Activated naive CD4-positive, alpha-beta T cell treated with anti-CD3 and anti-CD28 coated beads for 36 hours (primary cell): ENCODE measurements at regions not wholly inside any gene's neighbourhood (a gene's known extent, or its start where the extent isn't known, plus 50 kb on each side); places are given as distances from the start of the nearest gene placed in this dataset.

Experiments
- CTCF ChIA-PET: fragments of 350-600 bp; sonication (Branson Sonifier 250); formaldehyde crosslinking; loops from one replicate; lab custom pipeline; 2021; ENCODE audit warnings: antibody characterized with exemption; lab: Charles Lee
- DNase-seq: peaks from one replicate; pipeline ENCODE4 v3.0.0-alpha.2; 2020
- H3K27ac Mint-ChIP-seq: one replicate; pipeline ENCODE4 v1.8.0; 2021; ENCODE audit warnings: mild to moderate bottlenecking, mixed read lengths
- H3K27me3 Mint-ChIP-seq: one replicate; pipeline ENCODE4 v1.8.0; 2021; ENCODE audit warnings: low read depth, mixed read lengths
- H3K36me3 Mint-ChIP-seq: one replicate; pipeline ENCODE4 v1.8.0; 2021; ENCODE audit warnings: low read depth, mixed read lengths
- H3K4me1 Mint-ChIP-seq: one replicate; pipeline ENCODE4 v1.8.0; 2021; ENCODE audit warnings: low read depth, mixed read lengths
- H3K4me3 Mint-ChIP-seq: one replicate; pipeline ENCODE4 v1.8.0; 2021; ENCODE audit warnings: mild to moderate bottlenecking, moderate library complexity, mixed read lengths
- H3K9me3 Mint-ChIP-seq: one replicate; pipeline ENCODE4 v1.8.0; 2021; ENCODE audit warnings: mixed read lengths
- intact Hi-C: fragments of 100-400 bp; cut with micrococcal nuclease; formaldehyde crosslinking; loops from one replicate; pipeline ENCODE4 v1.15.1; 2023

- no peak overlapping the region for H3K27ac Mint-ChIP-seq
- H3K4me1 Mint-ChIP-seq = no peaks in the 10 kb centered on the region
- no peak overlapping the region for H3K4me3 Mint-ChIP-seq
- CTCF ChIA-PET = no interaction called here
- DNase-seq = no peak
- intact Hi-C loops = no loop called here
- peaks cover 13% of the 10 kb centered on the region for H3K9me3 Mint-ChIP-seq
- no peaks in the 10 kb centered on the region for H3K36me3 Mint-ChIP-seq
- no peaks in the 10 kb centered on the region for H3K27me3 Mint-ChIP-seq
Observed at GRCh38 chr1:106047210-106047609, 1009.3 kb upstream of the PRMT6 start.

GRCh38 chr1:106049595-106049994 is 1006.9 kb upstream of the PRMT6 start:
- no peaks in the 10 kb centered on the region for H3K4me1 Mint-ChIP-seq
- CTCF ChIA-PET = no interaction called here
- H3K27ac Mint-ChIP-seq = no peak overlapping the region
- H3K9me3 Mint-ChIP-seq = peaks cover 9% of the 10 kb centered on the region
- H3K36me3 Mint-ChIP-seq = no peaks in the 10 kb centered on the region
- no peaks in the 10 kb centered on the region for H3K27me3 Mint-ChIP-seq
- DNase-seq = no peak
- H3K4me3 Mint-ChIP-seq = no peak overlapping the region
- intact Hi-C loops = no loop called here

- CTCF ChIA-PET = no interaction called here
- Mint-ChIP-seq H3K27me3 (no peaks in the 10 kb centered on the region), H3K4me3 (no peak overlapping the region), H3K4me1 (no peaks in the 10 kb centered on the region), H3K9me3 (peaks cover 9% of the 10 kb centered on the region), H3K36me3 (no peaks in the 10 kb centered on the region), H3K27ac (no peak overlapping the region)
- intact Hi-C loops = no loop called here
- no peak for DNase-seq
Observed at GRCh38 chr1:106055855-106056254, 1000.6 kb upstream of the PRMT6 start.

- intact Hi-C loops = no loop called here
- Mint-ChIP-seq H3K4me1 (no peaks in the 10 kb centered on the region), H3K27ac (no peak overlapping the region), H3K36me3 (no peaks in the 10 kb centered on the region), H3K9me3 (peaks cover 8% of the 10 kb centered on the region), H3K4me3 (no peak overlapping the region), H3K27me3 (no peaks in the 10 kb centered on the region)
- CTCF ChIA-PET = interaction anchor here (0.6 kb wide), 1 partner anchor 57 kb away, joined by 3 read pairs; no protein-coding TSS in a partner anchor
- no peak for DNase-seq
Observed at GRCh38 chr1:106061586-106062495, 994.6 kb upstream of the PRMT6 start.

GRCh38 chr1:106063510-106063909 is 993.0 kb upstream of the PRMT6 start:
- CTCF ChIA-PET = interaction anchor here (0.7 kb wide), 1 partner anchor 12 kb away, joined by 3 read pairs; no protein-coding TSS in a partner anchor
- H3K27me3 Mint-ChIP-seq = no peaks in the 10 kb centered on the region
- H3K4me1 Mint-ChIP-seq = no peaks in the 10 kb centered on the region
- intact Hi-C loops = no loop called here
- DNase-seq = no peak
- no peaks in the 10 kb centered on the region for H3K36me3 Mint-ChIP-seq
- H3K9me3 Mint-ChIP-seq = peaks cover 8% of the 10 kb centered on the region
- H3K27ac Mint-ChIP-seq = no peak overlapping the region
- H3K4me3 Mint-ChIP-seq = no peak overlapping the region

- Mint-ChIP-seq H3K4me1 (no peaks in the 10 kb centered on the region), H3K4me3 (no peak overlapping the region), H3K27ac (no peak overlapping the region), H3K27me3 (no peaks in the 10 kb centered on the region), H3K36me3 (no peaks in the 10 kb centered on the region), H3K9me3 (peaks cover 8% of the 10 kb centered on the region)
- intact Hi-C loops = no loop called here
- DNase-seq = no peak
- CTCF ChIA-PET = no interaction called here
Observed at GRCh38 chr1:106072909-106073600, 983.4 kb upstream of the PRMT6 start.

- intact Hi-C loops = no loop called here
- H3K27me3 Mint-ChIP-seq = no peaks in the 10 kb centered on the region
- H3K36me3 Mint-ChIP-seq = no peaks in the 10 kb centered on the region
- peaks cover 6% of the 10 kb centered on the region for H3K9me3 Mint-ChIP-seq
- no peak for DNase-seq
- no peaks in the 10 kb centered on the region for H3K4me1 Mint-ChIP-seq
- CTCF ChIA-PET = interaction anchor here (0.7 kb wide), 1 partner anchor 9 kb away, joined by 3 read pairs; no protein-coding TSS in a partner anchor
- no peak overlapping the region for H3K4me3 Mint-ChIP-seq
- no peak overlapping the region for H3K27ac Mint-ChIP-seq
Observed at GRCh38 chr1:106080608-106081325, 975.7 kb upstream of the PRMT6 start.

- Mint-ChIP-seq H3K27me3 (no peaks in the 10 kb centered on the region), H3K27ac (no peak overlapping the region), H3K36me3 (no peaks in the 10 kb centered on the region), H3K4me3 (no peak overlapping the region), H3K9me3 (peaks cover 7% of the 10 kb centered on the region), H3K4me1 (no peaks in the 10 kb centered on the region)
- no peak for DNase-seq
- intact Hi-C loops = no loop called here
- CTCF ChIA-PET = no interaction called here
Observed at GRCh38 chr1:106111044-106111443, 945.4 kb upstream of the PRMT6 start.

- CTCF ChIA-PET = interaction anchor here (0.6 kb wide), 1 partner anchor 1902 kb away, joined by 6 read pairs; no protein-coding TSS in a partner anchor
- no peaks in the 10 kb centered on the region for H3K36me3 Mint-ChIP-seq
- H3K4me1 Mint-ChIP-seq = no peaks in the 10 kb centered on the region
- DNase-seq = no peak
- H3K4me3 Mint-ChIP-seq = no peak overlapping the region
- H3K9me3 Mint-ChIP-seq = peaks cover 2% of the 10 kb centered on the region
- no peak overlapping the region for H3K27ac Mint-ChIP-seq
- intact Hi-C loops = no loop called here
- H3K27me3 Mint-ChIP-seq = no peaks in the 10 kb centered on the region
Observed at GRCh38 chr1:106113851-106114250, 942.6 kb upstream of the PRMT6 start.

- H3K36me3 Mint-ChIP-seq = no peaks in the 10 kb centered on the region
- no peak overlapping the region for H3K4me3 Mint-ChIP-seq
- peaks cover 6% of the 10 kb centered on the region for H3K9me3 Mint-ChIP-seq
- H3K27ac Mint-ChIP-seq = no peak overlapping the region
- H3K27me3 Mint-ChIP-seq = no peaks in the 10 kb centered on the region
- intact Hi-C loops = no loop called here
- DNase-seq = no peak
- H3K4me1 Mint-ChIP-seq = no peaks in the 10 kb centered on the region
- CTCF ChIA-PET = no interaction called here
Observed at GRCh38 chr1:106120789-106121188, 935.7 kb upstream of the PRMT6 start.

GRCh38 chr1:106121728-106122127 is 934.7 kb upstream of the PRMT6 start:
- peaks cover 7% of the 10 kb centered on the region for H3K9me3 Mint-ChIP-seq
- CTCF ChIA-PET = no interaction called here
- intact Hi-C loops = no loop called here
- H3K27me3 Mint-ChIP-seq = no peaks in the 10 kb centered on the region
- DNase-seq = no peak
- H3K4me3 Mint-ChIP-seq = no peak overlapping the region
- no peaks in the 10 kb centered on the region for H3K4me1 Mint-ChIP-seq
- H3K27ac Mint-ChIP-seq = no peak overlapping the region
- no peaks in the 10 kb centered on the region for H3K36me3 Mint-ChIP-seq

GRCh38 chr1:106134561-106134960 is 921.9 kb upstream of the PRMT6 start:
- Mint-ChIP-seq H3K9me3 (peaks cover 6% of the 10 kb centered on the region), H3K36me3 (no peaks in the 10 kb centered on the region), H3K27me3 (no peaks in the 10 kb centered on the region), H3K27ac (no peak overlapping the region), H3K4me1 (no peaks in the 10 kb centered on the region), H3K4me3 (no peak overlapping the region)
- no peak for DNase-seq
- intact Hi-C loops = no loop called here
- CTCF ChIA-PET = no interaction called here
